Smooth muscle cell of the brain vasculature (primary cell): ENCODE measurements at regions not wholly inside any gene's neighbourhood (a gene's known extent, or its start where the extent isn't known, plus 50 kb on each side); places are given as distances from the start of the nearest gene placed in this dataset.

Experiments
- DNase-seq: peaks from one replicate; pipeline ENCODE4 v3.0.0-alpha.2; 2012; ENCODE audit warnings: low read depth, low spot score

GRCh38 chr15:39143479-39143878, 437.4 kb upstream of the THBS1 start:
- DNase-seq: no peak

DNA sequence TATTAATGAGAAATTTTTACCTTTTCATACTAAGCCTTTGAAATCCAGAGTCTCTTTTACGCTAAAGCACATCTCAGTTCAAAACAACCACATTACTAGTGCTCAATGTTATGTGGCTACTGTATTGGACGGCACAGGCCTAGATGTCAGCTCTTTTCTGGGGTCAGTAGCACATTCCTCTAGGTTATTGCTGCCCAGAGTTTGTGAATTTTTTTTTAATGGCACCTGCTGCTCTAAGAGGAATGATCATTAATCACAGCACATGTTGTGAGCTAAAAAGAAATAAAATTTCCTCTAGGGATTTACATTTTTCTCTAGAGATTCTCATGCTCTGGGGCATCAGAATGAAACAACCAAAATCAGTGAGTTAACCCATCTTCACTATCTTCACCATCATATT, 436.8 kb upstream of the THBS1 start:
- no peak for DNase-seq

DNA sequence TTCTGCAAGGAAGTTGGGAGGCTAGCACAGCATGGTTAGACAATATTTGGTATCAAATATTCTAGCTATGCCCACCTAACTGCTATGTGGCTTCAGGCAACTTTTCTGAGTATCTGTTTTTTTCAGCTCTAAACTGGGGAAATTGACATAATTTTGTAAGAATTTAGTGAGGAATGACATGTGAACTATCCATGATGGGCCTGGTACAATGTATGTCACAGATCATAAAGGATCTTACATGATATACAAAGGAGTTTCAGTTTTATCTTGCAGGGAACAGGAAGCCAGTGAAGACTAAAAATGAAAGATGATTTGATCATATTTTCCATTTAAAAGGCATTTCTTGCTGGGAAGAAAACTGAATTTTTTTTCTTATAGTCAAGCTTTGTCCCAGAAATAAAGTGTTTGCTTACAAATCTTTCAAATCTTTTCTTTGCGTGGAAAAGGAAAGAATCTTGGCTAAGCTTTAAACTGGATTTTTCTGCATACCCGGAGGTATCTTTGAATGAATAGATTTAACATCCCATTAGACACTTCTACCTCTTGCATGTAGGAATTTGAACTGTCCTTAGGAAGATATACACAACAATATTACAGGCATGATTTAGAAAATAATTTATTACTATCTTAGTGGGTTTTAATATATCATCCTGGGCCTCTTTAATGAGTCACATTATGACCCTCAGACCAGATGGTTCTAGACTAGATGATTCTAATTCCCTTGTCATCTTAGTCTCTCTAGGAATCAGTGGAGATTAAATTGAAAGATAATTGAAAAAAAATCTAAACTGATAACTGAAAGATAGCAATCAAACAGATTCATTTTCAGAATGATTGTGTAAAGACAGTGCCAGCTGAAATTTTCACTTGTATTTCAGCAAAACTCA, 436.0 kb upstream of the THBS1 start:
- DNase-seq: no peak

DNA sequence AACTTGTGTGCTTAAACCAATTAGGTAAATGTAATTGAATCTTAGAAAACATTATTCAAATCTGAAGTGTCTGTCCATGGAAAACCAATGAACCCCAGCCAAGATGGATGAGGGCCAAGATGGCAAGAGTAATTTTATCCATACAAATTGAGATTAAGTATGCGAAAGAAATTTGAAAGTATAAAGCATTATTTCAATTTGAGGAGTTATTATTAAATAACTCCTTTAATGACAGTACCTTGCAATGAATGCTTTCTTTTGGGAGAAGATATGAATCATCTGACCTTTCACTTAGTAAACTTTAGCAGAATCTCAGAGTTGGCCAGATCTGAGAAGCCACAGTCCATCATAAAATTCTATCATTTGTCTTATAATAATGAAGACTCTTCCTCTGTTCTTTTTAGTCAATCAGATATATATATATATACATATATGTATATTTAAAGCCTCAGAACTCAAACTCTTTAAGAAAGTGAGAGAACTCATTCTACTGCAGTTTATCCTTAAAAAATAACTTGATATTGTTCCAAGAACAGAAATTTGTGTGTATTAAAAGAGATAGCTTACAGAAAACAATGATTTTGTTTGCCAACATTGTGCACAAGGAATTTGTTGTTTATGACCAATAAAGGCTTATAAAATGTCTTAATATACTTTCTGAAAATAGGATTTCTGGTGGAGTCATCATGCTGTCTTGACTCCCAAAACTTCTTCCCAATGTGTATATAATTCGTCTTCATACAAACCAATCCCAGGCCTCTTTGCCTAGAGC, 434.8 kb upstream of the THBS1 start:
- DNase-seq: no peak

DNA sequence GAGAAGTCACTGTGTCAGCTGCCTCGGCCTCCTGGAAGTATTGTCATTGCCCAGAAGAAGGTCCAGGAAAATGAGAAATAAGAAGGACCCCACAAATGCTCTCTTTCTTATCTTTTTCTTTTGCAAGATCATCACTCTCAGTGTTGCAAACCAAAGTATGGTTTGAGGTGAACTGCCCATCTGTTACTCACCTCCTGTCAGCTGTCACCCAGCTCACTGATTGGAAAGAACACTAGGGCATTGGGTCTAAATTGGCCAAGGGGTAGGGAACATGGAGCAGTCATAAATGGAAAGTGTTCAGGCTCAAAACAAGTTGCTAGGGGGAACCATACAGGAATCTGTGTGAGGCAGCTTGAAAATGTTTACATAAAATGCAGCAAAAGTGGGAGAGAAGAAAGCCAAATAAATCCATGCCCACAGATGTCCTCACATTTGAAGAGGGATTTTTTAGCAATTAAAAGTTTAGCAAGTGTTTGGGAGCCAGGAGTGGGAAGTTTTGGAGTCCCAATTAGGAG, 431.2 kb upstream of the THBS1 start:
- no peak for DNase-seq

DNA sequence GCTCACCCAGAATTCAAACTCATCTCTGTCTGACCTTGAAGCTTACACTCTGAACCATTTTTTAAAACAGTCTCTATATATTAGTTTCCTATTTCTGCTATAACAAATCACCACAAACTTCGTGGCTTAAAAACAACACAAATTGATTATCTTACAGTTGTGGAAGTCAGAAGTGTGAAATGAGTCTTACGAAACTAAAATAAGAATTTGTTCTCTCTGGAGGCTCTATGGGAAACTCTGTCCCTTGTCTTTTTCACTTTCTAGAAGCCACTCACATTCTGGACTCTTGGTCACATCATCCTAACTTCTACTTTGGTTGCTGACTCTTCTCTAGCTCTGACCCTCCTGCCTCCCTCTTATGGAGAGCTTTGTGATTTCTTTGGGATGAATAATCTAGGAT, 429.3 kb upstream of the THBS1 start:
- DNase-seq: no peak

DNA sequence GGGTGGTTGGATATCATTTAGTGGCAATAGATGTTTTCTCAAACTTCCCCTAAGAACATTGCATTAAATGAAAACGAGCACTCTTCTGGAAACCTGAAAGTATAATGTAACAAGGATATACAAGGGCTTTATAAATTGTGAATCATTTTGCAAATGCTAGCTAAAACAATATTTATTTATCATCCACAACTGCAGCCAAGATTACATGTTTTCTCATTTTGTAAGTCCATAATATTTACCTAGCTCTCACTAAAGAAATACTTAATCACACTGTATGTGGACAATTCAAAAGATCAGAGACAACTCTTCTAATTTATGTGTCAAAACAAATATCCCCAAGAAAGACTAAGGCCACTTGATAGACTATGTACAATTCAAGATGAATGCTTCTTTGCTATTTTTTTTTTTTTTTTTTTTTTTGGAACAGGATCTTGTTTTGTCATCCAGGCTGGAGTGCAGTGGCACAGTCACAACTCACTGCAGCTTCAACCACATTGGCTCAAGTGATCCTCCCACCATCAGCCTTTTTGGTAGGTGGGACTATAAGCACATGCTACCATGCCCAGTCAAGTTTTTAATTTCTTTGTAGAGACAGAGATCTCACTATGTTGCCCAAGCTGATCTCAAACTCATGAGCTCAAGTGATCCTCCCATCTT, 427.7 kb upstream of the THBS1 start:
- DNase-seq: no peak

- DNase-seq: no peak
These were observed 427.2 kb upstream of the THBS1 start for GRCh38 chr15:39153716-39154115.

DNA sequence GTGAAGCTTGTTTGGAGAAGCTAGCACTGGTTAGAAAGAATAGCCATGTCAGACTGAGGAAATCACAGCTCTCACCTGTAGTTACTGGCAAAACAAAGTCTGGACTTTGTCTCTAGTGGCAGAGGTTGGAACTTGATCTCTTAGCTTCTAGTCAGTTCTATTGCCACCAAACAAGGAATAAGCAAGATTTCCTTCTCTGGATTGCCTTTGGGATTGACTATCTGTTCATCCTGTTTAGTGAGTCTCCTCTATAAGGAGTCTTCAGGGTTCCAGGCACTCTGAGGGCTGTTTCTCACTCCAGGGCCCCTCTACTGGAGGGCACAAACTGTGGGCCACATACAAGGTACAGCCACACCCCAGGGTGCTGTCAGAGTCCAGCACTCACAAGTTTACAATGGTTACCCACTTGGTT, 426.6 kb upstream of the THBS1 start:
- no peak for DNase-seq

DNA sequence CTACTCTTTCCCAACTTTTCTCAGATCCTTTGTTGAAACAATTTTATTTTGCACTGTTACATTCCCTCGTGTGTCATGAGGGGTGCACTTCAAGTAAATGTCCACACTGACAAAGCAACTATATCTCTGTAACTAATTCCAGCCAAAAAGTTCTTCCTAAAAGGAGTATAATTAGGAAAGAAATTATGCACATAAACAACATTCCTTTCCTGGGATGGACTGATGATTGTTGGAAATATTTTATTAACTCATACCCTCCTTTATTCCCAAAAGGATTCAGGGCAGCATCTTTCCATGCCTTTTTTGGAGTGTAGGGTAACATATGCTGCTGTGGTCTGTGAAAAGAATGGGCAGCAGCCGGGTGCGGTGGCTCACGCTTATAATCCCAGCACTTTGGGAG, 426.1 kb upstream of the THBS1 start:
- no peak for DNase-seq

- DNase-seq: no peak
These were observed 424.7 kb upstream of the THBS1 start for GRCh38 chr15:39156166-39156565.

GRCh38 chr15:39156646-39157250, 424.1 kb upstream of the THBS1 start:
- DNase-seq: no peak

DNA sequence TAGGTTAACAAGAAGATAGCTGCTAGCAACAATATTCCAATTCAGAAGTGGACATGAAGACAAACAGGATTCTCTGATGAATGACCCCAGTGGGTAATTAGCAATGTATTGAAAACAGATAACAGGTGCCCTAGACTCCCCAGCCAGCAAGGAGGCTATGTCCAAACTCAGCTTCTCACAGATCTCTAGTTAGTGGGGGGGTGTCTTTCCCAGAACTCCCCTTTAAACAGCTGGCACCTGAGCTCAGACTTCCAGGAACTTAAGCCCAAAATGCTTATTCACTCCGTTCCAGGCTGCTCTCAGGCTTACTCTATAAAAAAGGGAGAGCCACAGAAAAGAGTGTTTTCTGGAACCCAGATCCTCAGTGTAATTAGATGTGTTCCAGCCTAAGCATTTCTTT, 423.0 kb upstream of the THBS1 start:
- DNase-seq: no peak

DNA sequence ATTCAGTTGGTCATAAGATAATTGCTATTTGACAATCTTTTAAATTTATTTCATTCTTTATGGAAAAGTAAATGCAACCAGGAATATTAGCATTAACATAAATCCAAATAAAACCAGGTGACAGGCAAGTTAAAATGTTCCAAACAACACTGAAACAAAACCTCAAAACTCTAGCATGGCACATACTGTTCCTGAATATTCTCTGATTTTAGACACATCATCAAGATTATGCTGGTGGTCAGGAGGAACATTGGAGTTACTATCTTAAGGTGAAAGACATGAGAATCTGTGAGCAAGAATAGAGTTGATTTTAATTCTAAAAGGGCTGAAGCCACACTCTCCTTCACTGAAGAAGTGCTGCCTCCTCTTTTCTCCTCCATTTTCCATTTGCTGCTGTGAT, 421.0 kb upstream of the THBS1 start:
- DNase-seq: no peak

GRCh38 chr15:39161096-39161495, 419.8 kb upstream of the THBS1 start:
- DNase-seq: no peak

DNA sequence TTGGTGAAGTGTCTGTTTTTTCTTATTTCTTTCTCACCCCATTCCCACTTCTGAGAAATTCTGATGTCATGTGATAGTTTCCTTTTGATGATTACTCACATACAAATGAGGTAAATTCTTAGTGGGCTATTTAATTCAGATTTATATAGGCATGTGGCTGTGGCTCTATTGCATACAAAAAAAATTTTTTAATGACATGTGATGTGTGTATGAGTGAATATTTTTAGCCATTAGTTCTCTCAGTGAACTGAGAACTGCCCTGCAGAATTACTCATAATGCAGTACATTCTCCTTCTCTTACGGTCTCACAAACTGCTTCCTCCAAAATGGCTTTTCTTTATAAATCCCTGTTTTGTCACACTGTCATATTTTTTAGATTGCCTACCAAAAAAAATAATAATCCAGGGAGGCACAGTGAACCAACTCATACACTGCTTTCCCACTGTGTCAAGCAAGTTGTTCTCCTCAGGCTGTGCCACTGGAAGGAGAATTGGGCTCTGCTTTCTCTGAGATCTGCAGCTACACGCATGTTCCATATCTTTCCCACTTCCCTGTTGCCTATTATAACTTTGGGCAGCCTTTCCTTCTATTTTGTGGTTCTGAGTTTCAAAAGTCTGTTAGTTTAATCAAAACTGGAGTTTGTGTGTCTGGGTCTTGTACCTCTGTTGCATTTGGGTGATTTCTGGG, 415.7 kb upstream of the THBS1 start:
- no peak for DNase-seq

GRCh38 chr15:39167164-39168058, 413.5 kb upstream of the THBS1 start:
- DNase-seq: no peak

DNA sequence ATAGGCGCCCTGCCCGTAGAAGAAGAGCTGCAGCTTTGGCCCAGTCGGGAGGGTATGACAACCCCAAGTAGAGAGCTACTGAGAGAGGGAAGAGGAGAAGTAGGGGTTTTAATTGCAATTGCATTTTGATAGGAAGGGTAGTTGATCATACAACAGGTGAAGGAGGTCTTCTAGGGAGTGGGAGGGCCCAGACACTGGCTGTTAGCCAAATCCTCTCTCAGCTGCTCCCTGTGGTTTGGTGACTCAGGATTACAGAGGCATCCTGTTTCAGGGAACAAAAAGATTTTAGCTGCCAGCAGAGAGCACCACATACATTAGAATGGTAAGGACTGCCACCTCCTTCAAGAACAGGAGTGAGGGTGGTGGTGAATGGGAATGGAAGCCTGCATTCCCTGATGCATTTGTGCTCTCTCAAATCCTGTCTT, 408.9 kb upstream of the THBS1 start:
- DNase-seq: peak; percentile 94

- peak; percentile 47 for DNase-seq
These were observed 408.2 kb upstream of the THBS1 start for GRCh38 chr15:39172380-39173281.
